Activated gamma-delta T cell treated with anti-CD3 and anti-CD28 coated beads, Interleukin-2, amount 50 U/mL, for 16 hours (primary cell): ENCODE measurements at regions not wholly inside any gene's neighbourhood (a gene's known extent, or its start where the extent isn't known, plus 50 kb on each side); places are given as distances from the start of the nearest gene placed in this dataset.

Source experiments
- DNase-seq: peaks from one replicate; pipeline ENCODE4 v3.0.0-alpha.2; 2020; ENCODE audit warnings: low read depth

DNA sequence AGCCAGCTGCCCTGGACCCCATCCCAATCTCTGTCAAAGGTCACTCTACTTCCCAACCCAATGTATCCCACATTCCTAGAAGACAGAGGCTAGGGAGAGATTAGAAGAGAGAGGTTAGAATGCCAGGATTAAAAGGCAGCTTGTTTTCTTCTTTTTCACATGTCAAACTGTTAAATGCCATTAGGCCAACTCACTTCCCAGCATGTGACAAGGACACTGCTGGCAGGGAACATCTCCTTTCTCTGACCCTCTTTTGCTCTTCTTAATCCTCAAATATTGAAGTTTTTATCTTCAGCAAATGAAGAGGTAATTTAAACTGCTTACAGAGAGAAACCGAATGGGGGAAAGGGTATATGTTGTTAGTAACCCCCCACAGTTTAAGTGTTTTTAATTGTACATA is 89.1 kb downstream of the BBS10 start:
- DNase-seq = no peak

DNA sequence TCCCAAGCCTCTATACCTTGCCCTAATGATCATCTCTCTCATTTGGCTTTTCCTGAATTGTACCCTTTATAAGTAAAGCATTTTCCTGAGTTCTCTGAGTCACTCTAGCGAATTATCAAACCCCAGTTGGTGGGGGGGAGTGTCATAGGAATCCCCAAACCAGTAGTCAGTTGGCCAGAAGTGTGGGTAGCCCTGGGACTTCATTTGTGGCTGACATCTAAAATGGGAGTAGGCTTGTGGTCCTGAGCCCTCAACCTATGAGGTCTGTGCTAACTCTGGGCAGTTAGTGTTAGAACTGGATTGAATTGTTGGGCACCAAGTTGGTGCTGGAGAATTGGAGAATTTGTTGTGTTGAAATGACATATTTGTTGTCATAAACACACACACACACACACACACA is 91.3 kb downstream of the BBS10 start:
- no peak for DNase-seq

DNA sequence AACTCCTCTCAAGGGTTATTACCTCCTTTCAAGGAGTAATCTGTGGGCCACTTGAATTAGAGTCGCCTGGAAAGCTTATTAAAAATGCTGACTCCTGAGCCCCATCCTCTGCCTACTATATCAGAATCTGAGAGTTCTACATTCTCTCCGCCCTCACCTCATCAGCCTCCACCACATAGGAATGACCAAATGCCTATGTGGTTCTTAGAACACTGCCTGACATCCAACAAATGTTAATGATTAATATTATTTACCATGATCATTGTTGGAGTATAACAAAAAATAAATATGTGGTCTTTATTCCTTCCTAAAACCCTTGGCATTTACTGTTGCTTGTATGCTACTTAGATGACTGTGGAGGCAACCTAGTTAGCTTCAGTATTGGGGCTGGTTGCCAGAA is 91.9 kb downstream of the BBS10 start:
- no peak for DNase-seq

DNA sequence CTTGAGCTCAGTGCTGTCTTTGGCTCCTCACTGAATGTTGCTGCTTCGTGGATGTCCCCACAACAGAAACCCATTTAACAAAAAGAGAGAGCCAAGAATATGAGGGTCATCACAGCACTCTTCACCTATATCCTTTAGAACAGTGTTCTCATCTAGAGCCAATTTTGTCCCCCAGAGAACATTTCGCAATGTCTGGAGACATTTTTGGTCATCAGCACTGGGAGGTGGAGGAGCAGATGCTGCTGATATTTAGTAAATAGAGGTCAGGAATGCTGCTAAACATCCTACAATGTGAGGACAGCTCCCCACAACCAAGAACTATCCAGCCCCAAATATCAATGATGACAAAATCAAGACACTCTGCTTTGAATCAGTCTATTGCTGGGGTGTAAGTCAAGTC is 92.5 kb downstream of the BBS10 start:
- no peak for DNase-seq

DNA sequence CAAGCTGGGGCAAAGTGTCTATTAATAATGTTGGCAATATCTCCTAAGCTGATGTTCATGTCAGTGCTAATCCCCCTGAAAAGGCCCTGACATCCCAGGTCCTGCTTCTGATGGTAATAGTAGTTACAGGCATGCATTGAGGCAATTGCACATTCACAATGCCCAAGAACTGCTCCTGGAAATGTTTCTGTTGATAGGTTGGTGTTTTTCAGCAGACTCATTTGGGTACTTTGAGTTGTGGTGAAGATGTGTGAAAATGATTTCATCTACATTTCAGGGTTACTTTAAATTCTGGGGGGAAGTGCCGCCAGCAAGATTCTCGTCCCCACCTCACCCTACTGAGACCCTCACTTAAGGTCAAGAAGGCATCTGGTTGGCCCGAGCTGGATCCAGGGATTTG is 92.9 kb downstream of the BBS10 start:
- no peak for DNase-seq

DNA sequence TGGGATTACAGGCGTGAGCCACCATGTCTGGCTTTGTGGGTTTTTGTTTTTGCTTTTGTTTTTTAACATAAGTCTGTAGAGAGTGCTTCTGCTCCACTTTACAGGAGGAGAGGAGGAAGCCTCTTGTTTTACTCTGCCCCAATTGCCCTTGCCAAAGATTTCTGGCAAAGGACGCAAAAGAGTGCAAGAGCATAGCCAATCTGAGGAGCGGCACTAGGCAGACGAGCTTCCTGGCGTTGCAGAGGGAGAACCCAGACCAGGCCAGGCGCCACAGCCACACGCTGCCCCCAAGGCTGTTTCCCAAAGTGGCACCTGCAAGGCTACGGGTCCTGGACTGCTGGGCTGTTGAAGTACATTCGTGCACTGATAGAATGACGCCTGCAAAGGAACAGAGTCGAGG is 96.2 kb downstream of the BBS10 start:
- no peak for DNase-seq

DNA sequence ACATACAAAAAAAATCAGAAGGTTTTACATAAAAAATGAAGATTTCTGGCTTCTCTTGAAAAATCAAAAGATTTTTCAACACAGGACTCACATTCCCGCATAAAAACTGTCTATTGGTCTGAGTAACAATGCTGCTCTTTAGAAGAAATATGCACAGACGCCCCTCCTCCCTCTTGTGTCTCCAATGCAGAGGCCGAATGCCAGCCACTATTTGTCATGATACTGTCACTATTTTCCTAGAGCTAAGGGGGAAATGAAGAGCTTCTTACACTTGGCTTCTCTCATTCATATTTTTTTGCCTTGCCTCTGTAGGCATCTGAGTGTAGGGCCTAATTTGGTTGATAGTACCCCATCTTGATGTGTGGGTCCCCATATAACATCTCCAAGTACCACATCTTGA is 98.0 kb downstream of the BBS10 start:
- no peak for DNase-seq

DNA sequence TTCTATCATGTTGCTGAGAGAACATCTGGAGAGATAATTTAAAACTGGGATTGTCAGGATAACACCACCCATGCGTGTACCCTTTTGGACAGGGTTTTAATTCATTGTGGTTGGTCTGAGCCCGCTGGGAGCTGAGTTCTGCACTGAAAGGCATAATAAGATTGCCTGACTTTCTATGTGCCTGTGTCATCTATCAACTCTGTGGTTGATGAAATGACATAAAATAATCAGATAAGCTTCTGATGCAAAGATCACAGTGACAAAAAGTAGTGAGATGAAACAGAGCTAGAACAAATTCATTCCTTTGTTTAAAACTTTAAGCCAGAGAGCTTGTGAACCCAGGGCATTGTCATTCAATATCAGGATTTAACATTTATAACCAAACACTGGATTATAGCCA is 98.7 kb downstream of the BBS10 start:
- DNase-seq = no peak

DNA sequence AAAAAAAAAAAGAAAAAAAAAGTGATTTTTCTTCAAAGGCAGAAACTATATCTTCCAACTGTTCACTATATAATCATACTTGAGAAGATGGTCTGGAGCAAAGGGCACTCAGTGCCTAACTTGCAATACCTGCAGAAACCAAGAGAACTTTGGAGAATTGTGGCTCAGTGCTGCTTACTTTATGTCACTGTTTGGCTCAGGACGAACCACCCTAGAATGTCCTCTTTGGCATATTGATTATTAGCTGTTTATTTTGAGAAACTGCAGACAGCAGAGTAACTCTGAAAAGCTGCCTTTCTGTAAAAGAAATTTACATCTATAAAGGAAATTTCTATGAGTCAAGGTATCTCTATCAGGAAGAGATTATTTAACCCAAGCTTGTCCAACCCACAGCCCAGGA is 100.2 kb downstream of the BBS10 start:
- no peak for DNase-seq

DNA sequence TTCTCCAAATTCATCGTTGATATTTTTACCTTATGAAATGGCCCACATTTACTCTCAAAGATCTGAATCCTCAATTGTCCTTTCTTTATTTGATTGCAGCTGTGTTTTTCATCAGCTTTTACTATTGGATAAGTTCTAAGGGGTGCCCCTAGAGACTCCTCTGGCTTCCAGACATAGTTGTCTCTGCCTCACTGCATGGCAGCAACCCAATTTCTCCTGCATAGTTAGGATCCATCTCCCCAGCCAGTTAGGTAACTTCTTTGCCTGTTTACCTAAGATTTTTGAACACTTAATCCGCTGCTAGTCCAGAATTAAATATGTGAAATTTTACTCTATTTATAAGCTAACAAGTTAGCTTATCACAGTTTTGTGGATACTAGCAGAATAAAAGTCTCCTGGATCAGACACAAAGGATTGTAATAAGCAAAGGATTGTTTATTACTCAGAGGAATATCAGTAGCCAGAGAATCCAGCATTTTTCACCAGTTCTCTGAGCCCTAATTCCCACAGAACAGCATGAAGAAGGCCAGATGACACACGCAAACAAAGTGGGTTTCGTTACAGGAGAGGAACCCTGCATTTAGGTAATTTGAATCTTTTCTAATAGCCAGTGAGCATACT is 101.1 kb downstream of the BBS10 start:
- no peak for DNase-seq

DNA sequence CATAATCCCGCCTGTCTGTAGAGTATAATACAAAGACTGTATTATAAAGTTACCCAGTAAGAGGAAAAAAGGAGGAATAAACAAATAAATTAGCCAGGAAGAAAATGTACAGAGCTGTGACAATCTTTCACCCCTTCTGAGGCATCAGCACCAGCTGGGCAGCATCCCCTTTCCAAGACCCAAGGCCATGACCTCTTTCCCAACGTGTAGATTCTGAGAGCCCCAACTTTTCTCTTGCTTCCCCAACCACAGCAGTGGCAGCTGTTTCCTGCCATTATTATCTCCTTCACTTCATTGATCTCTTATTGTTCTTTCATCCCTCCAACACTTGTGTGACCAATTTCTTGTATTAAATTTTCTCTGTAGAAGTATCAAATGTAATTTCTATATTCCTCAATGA is 101.6 kb downstream of the BBS10 start:
- DNase-seq = no peak

DNA sequence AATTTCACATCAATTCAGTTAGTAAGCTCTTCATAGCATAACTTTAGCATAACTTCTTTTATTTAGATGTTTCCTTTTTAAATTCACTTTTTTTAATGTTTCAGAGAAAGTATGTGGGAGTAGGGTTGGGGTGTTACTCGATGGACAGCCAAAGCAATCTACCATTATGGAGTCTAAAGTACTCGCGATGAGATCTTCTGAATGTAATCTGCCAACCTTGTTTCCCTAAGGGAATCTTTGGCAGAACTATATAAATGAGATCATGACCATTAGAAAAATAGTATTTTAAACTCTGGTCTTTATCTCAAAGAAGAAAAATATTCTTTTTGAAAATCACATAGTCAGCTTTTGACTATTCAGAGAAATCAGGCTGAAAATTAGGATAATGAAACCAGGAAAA is 103.9 kb downstream of the BBS10 start:
- DNase-seq = no peak

DNA sequence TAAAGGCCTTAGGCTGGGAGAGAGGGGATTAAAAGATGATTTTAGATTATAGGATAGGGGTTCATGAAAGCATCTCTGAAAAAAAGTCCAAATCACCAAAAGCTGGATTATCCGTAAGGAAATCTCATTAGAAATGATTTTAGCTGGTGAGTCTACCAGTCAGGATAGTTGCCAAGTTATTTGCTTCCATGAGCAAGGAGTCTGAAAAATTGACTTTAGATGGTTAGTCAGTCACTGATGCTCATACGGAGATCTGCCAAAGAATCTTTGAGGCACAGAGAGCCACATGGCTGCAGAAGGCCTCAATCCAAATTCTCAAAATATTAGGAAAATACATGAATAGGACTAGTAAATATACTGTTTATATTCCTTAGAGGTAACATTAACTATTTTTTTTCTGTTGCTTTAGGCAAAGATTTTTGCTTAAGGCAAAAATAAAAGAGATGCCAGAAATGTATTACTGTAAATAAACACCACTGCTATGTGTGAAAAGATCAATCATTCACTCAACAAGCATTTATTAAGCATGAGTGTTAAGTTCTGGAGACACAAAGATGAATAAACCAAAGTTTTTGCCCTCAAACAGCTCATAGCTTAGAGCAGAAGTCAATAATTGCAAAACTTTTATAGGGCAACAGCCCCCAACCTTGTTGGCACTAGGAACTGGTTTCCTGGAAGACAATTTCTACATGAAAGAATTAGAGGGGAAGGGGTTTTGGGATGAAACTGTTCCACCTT is 105.2 kb downstream of the BBS10 start:
- DNase-seq = no peak

DNA sequence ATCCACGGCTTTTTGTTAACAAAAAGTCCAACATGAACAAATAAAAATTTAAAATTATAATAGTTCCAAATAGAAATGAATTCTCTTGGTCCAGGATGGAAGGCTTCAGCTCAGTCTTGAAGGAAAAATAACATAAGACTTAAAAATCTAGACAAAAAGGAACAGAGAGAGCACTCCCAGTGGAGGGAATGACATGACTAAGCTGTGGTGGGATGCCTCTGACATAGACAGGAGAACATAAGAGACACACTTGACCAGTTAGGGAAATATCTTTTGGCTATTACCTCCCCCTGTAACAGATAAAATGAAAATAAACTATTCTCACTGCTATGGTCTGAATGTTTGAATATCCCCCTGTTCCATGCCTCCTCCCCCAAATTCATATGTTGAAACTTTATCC is 106.8 kb downstream of the BBS10 start:
- no peak for DNase-seq

DNA sequence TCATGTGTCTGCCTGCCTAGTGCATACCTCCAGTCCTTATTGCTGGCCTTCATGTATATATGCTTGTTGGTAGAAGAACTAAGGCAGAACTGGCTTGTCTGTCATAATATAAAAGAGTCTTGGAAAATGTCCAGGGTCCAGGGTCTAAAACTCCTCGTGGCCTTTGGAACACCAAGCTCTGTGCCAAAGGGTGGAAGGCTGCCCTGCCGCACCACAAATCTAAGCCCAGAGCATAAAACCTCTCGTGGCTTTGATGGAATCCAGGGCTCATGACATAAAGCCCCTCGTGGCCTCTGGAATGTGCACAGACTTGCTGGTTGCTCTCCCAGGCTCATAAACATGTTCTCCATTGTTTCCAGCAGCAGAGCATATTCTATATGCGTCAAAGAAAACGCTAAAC is 107.9 kb downstream of the BBS10 start:
- DNase-seq = no peak

DNA sequence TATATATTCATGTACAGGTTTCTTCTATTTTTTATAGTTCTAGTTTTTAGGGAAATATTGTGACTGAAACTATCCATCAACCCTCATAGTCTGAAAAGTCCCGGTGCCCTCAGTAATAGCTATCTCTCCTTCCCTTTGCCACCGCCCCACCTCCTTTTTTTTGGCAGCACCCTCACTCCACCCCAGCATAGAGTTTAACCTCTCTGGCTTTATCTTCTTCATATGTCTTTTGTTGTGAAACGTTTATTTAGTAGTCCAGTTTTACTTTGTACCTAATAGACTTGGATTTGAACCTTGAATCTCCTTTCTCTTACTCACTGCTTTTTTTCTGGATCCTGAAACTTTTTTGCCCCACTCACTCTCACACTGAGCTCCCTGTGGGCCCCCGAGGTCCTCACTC is 109.5 kb downstream of the BBS10 start:
- DNase-seq = no peak

DNA sequence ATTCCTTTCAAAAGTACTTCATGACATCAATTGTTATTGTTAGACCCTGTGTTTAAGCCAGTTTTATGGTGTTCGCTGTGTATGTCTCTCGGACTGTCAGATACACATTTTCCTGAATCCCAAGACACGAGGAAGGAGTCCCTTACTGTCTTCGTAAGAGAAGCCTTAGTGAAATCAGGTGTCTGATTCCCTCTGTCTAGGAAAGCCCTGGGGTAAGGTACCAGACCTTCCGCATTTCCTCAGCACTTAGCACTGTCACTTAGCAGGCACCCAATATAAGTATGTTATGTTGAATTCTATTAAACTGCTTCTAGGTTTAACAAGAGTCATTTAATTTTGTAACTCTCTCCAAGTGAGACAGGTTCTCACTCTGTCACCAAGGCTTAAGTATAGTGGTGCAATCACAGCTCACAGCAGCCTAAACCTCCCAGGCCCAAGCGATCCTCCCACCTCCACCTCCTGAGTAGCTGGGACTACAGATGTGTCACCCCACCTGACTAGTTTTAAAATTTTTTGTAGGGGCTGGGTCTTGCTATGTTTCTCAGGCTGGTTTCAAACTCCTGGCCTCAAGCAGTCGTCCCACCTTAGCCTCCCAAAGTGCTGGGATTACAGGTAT is 111.0 kb downstream of the BBS10 start:
- no peak for DNase-seq

DNA sequence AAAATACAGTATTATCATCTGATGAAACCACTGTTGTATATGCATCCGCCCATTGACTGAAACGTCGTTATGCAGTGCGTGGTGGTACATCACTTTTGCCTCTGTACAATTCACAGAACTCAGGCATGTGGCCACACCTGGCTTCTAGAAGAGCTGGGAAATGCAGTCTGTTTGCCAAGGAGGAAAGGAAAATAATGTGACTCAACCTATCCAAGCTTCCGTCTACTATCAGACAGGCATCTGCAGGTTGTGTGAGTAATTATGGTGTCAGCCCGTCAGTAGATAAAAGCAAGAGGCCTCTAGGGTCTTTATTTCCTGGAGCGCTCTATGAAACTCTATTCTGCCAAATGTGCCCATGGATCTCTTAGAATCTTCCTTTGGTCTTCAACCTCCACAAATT is 111.6 kb downstream of the BBS10 start:
- no peak for DNase-seq

DNA sequence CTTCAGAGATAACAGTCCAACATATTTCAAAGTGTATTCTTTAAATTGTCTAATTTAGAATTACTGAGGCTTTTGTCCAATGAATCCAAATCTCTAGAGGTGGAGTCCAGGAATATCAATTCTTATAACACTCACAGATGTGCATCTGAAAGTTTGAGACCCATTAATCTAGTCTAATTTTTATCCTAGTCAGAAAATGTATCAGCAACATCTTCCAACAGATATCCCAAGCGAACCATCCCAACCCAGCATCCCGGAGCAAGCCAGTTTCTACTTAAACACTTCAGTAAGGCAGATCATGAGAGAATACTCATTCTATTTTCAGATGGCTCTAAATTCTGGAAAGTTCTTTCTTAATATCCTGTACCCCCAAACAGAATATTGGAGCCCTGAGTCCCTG is 113.5 kb downstream of the BBS10 start:
- no peak for DNase-seq

DNA sequence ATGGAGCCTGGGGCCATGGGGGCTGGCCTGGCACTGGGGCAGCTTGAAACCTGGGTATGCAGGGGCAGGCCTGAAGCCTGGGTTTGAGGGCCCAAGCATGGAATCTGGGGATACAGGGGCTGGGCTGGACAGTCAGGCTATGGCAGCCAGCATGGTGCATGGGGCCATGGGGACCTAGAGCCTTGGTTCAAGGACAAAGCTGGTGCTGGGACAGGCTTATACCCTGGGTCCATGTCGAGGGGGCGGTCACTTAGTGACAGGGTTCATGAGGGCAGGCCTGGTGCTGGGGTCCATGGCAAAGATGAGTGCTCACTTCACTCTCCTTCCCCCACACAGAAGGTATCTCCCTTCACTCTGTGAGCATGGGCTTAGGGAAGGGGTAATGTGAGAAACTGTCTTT is 116.2 kb downstream of the BBS10 start:
- DNase-seq = no peak

DNA sequence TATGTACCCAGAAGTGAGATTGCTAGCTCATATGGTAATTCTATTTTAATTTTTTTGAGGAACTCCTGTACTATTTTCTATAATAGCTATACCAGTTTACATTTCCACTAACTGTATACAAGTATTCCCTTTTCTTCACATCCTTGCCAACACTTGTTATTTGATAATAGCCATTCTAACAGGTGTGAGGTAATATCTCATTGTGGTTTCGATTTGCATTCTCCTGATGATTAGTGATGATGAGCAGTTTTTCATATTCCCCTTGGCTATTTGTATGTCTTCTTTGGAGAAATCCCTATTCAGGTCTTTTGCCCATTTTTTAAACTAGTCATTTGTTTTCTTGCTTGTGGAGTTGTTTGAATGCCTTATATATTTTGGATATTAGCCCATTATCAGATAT is 121.3 kb downstream of the BBS10 start:
- no peak for DNase-seq

DNA sequence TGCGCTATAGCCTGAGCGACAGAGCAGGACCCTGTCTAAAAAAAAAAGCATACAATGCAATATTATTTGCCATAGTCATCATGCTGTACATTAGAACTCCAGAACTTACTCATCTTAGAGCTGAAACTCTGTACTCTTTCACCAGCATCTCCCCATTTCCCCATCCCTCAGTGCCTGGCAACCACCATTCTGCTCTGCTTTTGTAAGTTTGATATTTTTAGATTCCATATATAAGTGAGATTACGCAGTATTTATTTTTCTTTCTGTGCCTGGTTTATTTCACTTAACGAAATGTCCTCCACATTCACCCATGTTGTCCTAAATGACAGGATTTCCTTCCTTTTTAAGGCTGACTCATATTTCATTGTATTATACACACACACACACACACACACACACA is 121.8 kb downstream of the BBS10 start:
- no peak for DNase-seq

DNA sequence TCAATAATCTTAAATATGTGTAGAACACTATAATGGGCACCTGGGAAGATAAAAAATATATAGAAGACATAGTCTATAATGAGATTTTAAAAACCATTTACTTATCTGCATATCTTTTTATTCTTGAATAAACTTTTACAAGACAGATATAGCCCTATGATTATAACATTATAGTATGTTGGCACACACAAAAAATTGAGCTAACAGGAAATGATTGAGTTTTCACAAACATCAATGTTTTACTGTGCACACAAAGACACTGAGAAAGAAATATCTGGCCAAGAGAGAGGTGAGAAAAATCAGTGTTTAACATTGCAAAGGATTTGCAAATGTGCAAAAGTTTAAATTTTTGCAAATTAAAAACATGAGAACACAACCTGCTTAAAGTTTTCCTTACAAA is 124.3 kb downstream of the BBS10 start:
- no peak for DNase-seq

DNA sequence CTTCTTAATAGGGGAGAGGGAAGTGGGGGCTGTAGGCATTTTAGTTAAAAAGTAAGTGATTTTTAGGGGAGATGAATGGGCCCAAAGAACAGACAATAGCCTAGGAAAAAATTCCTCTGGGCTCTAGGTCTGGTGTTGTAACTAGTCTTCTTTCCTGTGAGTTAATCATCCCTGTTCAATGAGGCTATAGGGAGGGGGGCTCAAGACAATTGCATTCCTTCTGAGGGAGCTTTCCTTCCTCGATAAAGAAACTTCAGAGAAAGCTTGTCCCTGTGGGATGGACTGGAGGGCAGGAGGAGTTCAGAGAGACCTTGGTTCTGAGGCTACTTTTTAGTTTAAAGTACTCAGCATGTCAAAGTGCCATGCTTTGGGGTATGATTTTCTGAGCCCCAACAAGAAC is 127.2 kb downstream of the BBS10 start:
- no peak for DNase-seq
